Endodermal cell (in vitro differentiated cells): ENCODE measurements at regions not wholly inside any gene's neighbourhood (a gene's known extent, or its start where the extent isn't known, plus 50 kb on each side); places are given as distances from the start of the nearest gene placed in this dataset.

Experiments used
- DNase-seq: peaks from one replicate; pipeline ENCODE4 v3.0.0-alpha.2; 2017
- H3K27ac ChIP-seq: 2 replicates; pipeline ENCODE4 v1.5.1; 2013; ENCODE audit warnings: mild to moderate bottlenecking, low read depth, low read length, moderate library complexity
- H3K27me3 ChIP-seq: 2 replicates; pipeline ENCODE4 v1.6.1; 2013; ENCODE audit warnings: mild to moderate bottlenecking, low read length, moderate library complexity; ENCODE audit not compliant: insufficient read depth, control insufficient read depth, poor library complexity, severe bottlenecking
- H3K36me3 ChIP-seq: 2 replicates; pipeline ENCODE4 v1.7.0; 2013; ENCODE audit warnings: mild to moderate bottlenecking, low read length, moderate library complexity; ENCODE audit not compliant: control insufficient read depth, insufficient read depth
- H3K4me1 ChIP-seq: one replicate; pipeline ENCODE4 v1.7.0; 2013; ENCODE audit warnings: low read length; ENCODE audit not compliant: control insufficient read depth, insufficient read depth
- H3K4me3 ChIP-seq: 2 replicates; pipeline ENCODE4 v1.5.1; 2013; ENCODE audit warnings: mild to moderate bottlenecking, low read length, moderate library complexity
- H3K9ac ChIP-seq: 2 replicates; pipeline ENCODE4 v1.6.1; 2013; ENCODE audit warnings: mild to moderate bottlenecking, low read length, moderate library complexity; ENCODE audit not compliant: poor library complexity, severe bottlenecking; ENCODE audit errors: extremely low read depth
- H3K9me3 ChIP-seq: 2 replicates; pipeline ENCODE4 v1.6.1; 2013; ENCODE audit warnings: mild to moderate bottlenecking, low read length, moderate library complexity; ENCODE audit not compliant: control insufficient read depth
- H3K27ac Mint-ChIP-seq: 2 replicates; pipeline ENCODE4 v1.8.0; 2020; ENCODE audit warnings: mixed read lengths
- H3K27me3 Mint-ChIP-seq: 2 replicates; pipeline ENCODE4 v1.8.0; 2021; ENCODE audit warnings: mild to moderate bottlenecking, mixed read lengths; ENCODE audit not compliant: insufficient read depth
- H3K36me3 Mint-ChIP-seq: 2 replicates; pipeline ENCODE4 v1.8.0; 2020; ENCODE audit warnings: low read depth, mixed read lengths
- H3K4me1 Mint-ChIP-seq: 2 replicates; pipeline ENCODE4 v1.8.0; 2020; ENCODE audit warnings: mixed read lengths
- H3K4me3 Mint-ChIP-seq: 2 replicates; pipeline ENCODE4 v1.8.0; 2020; ENCODE audit warnings: mild to moderate bottlenecking, moderate library complexity, mixed read lengths
- H3K9me3 Mint-ChIP-seq: 2 replicates; pipeline ENCODE4 v1.8.0; 2020; ENCODE audit warnings: mild to moderate bottlenecking, mixed read lengths
- CTCF ChIP-seq: fragments of 200-600 bp; sonication (generic); conservative IDR thresholded peaks from 2 replicates; pipeline ENCODE4 v1.5.0; 2021; ENCODE audit warnings: antibody characterized with exemption, mild to moderate bottlenecking
- WGBS, 2 experiments: methylation state at CpG; one replicate each; pipeline versions ENCODE4 v1.1.5 to v1.1.7; 2013; ENCODE audit warnings: missing lambda C conversion rate in 2 of 2, mixed read lengths in 1 of 2; ENCODE audit not compliant: insufficient coverage in 1 of 2, insufficient read length in 1 of 2; 5-methylcytosine and 5-hydroxymethylcytosine counted together

- Mint-ChIP-seq H3K4me3 (no peak overlapping the region), H3K4me1 (no peaks in the 10 kb centered on the region), H3K27ac (no peak overlapping the region), H3K9me3 (no peaks in the 10 kb centered on the region), H3K27me3 (no peaks in the 10 kb centered on the region), H3K36me3 (no peaks in the 10 kb centered on the region)
- H3K4me1 ChIP-seq: no peaks in the 10 kb centered on the region
- no peaks in the 10 kb centered on the region for H3K9me3 ChIP-seq
- no peak overlapping the region for H3K27ac ChIP-seq
- WGBS, 2 experiments: 91 to 100% methylated on average over 3 to 9 of the region's 9 CpGs
- no peaks in the 10 kb centered on the region for H3K36me3 ChIP-seq
- H3K9ac ChIP-seq: no peak overlapping the region
- TF ChIP-seq CTCF: no peak
- H3K4me3 ChIP-seq: no peak overlapping the region
- H3K27me3 ChIP-seq: peaks cover 11% of the 10 kb centered on the region
- no peak for DNase-seq
These were observed 130.5 kb upstream of the PRSS1 start for GRCh38 chr7:142618655-142619351.

- no peak overlapping the region for H3K27ac ChIP-seq
- Mint-ChIP-seq H3K27ac (no peak overlapping the region), H3K9me3 (no peaks in the 10 kb centered on the region), H3K4me1 (no peaks in the 10 kb centered on the region), H3K27me3 (no peaks in the 10 kb centered on the region), H3K4me3 (no peak overlapping the region), H3K36me3 (no peaks in the 10 kb centered on the region)
- H3K4me1 ChIP-seq: no peaks in the 10 kb centered on the region
- no peaks in the 10 kb centered on the region for H3K9me3 ChIP-seq
- peaks cover 11% of the 10 kb centered on the region for H3K27me3 ChIP-seq
- H3K36me3 ChIP-seq: no peaks in the 10 kb centered on the region
- DNase-seq: no peak
- TF ChIP-seq CTCF: no peak
- H3K9ac ChIP-seq: no peak overlapping the region
- no peak overlapping the region for H3K4me3 ChIP-seq
- 89% methylated on average over 2 of the region's 2 CpGs; no CpG with 5 or more reads in 1 of the 2 experiments for WGBS, 2 experiments
These were observed 132.4 kb upstream of the PRSS1 start for GRCh38 chr7:142616842-142617241.

- no peaks in the 10 kb centered on the region for H3K4me1 ChIP-seq
- H3K27ac ChIP-seq: no peak overlapping the region
- Mint-ChIP-seq H3K4me1 (no peaks in the 10 kb centered on the region), H3K27ac (no peak overlapping the region), H3K36me3 (no peaks in the 10 kb centered on the region), H3K9me3 (no peaks in the 10 kb centered on the region), H3K4me3 (no peak overlapping the region), H3K27me3 (no peaks in the 10 kb centered on the region)
- H3K9me3 ChIP-seq: no peaks in the 10 kb centered on the region
- H3K4me3 ChIP-seq: no peak overlapping the region
- H3K36me3 ChIP-seq: no peaks in the 10 kb centered on the region
- TF ChIP-seq CTCF: no peak
- H3K9ac ChIP-seq: no peak overlapping the region
- peaks cover 5% of the 10 kb centered on the region for H3K27me3 ChIP-seq
- DNase-seq: no peak
- WGBS, 2 experiments: 93 to 100% methylated on average over 5 to 11 of the region's 11 CpGs
These were observed 133.1 kb upstream of the PRSS1 start for GRCh38 chr7:142616121-142616643.
